OCI-LY3 (cell line): ENCODE measurements at regions not wholly inside any gene's neighbourhood (a gene's known extent, or its start where the extent isn't known, plus 50 kb on each side); places are given as distances from the start of the nearest gene placed in this dataset.

ENCODE experiments used
- H2AFZ ChIP-seq: fragments of 200-600, 300-600 bp; shearing (Covaris generic); 2 replicates; pipeline ENCODE4 v1.6.0; 2014; ENCODE audit warnings: antibody characterized with exemption, low read depth, low read length
- H3K27ac ChIP-seq: fragments of 200-600, 300-600 bp; sonication (generic); 2 replicates; pipeline ENCODE4 v1.5.1; 2014; ENCODE audit warnings: mild to moderate bottlenecking, low read length, moderate library complexity, mixed read lengths
- H3K27me3 ChIP-seq: fragments of 200-600, 300-600 bp; sonication (generic); 2 replicates; pipeline ENCODE4 v1.6.1; 2014; ENCODE audit warnings: low read depth, low read length, mixed read lengths
- H3K36me3 ChIP-seq: fragments of 200-600, 300-600 bp; sonication (generic); replicated peaks from 2 replicates; pipeline ENCODE3; 2014; ENCODE audit warnings: low read depth, low read length, mixed read lengths
- H3K4me1 ChIP-seq: fragments of 300-600, 200-600 bp; sonication (generic); 2 replicates; pipeline ENCODE4 v1.6.1; 2014; ENCODE audit warnings: low read length, mixed read lengths
- H3K4me2 ChIP-seq: fragments of 200-600, 300-600 bp; sonication (generic); 2 replicates; pipeline ENCODE4 v1.6.1; 2014; ENCODE audit warnings: low read length, mixed read lengths
- H3K4me3 ChIP-seq: fragments of 300-600, 200-600 bp; sonication (generic); 2 replicates; pipeline ENCODE4 v1.5.1; 2014; ENCODE audit warnings: antibody characterized with exemption, mild to moderate bottlenecking, low read length, moderate library complexity
- H3K79me2 ChIP-seq: fragments of 300-600, 200-600 bp; shearing (Covaris generic); 2 replicates; pipeline ENCODE4 v1.6.1; 2014; ENCODE audit warnings: mild to moderate bottlenecking, low read length, mixed read lengths
- H3K9ac ChIP-seq: fragments of 300-600, 200-600 bp; shearing (Covaris generic); 2 replicates; pipeline ENCODE4 v1.6.0; 2014; ENCODE audit warnings: mild to moderate bottlenecking, low read length, moderate library complexity
- H3K9me3 ChIP-seq: fragments of 200-600, 300-600 bp; shearing (Covaris generic); 2 replicates; pipeline ENCODE4 v1.6.1; 2014; ENCODE audit warnings: low read length, mixed read lengths; ENCODE audit not compliant: insufficient read depth
- H4K20me1 ChIP-seq: fragments of 200-600, 300-600 bp; sonication (generic); 2 replicates; pipeline ENCODE4 v1.6.1; 2016; ENCODE audit warnings: low read length, mixed read lengths; ENCODE audit not compliant: insufficient read depth
- CTCF ChIP-seq: fragments of 200-600, 300-600 bp; sonication (generic); IDR thresholded peaks from 2 replicates; pipeline ENCODE4 v1.5.1; 2014; ENCODE audit warnings: antibody characterized with exemption, low read length, low read depth
- EZH2phosphoT487 ChIP-seq: fragments of 200-600 bp; shearing (Covaris generic); IDR thresholded peaks from 2 replicates; pipeline ENCODE4 v1.6.1; 2018; ENCODE audit warnings: antibody characterized with exemption, mixed run types, low read depth

GRCh38 chr2:11028407-11028916, 116.7 kb downstream of the KCNF1 start:
- H4K20me1 ChIP-seq: no peaks in the 10 kb centered on the region
- H3K27ac ChIP-seq: no peak overlapping the region
- no peak overlapping the region for H3K9ac ChIP-seq
- H3K36me3 ChIP-seq: no peaks in the 10 kb centered on the region
- H2AFZ ChIP-seq: no peak overlapping the region
- H3K79me2 ChIP-seq: no peaks in the 10 kb centered on the region
- peaks cover 2% of the 10 kb centered on the region; the same call in 1 of the 2 replicates for H3K9me3 ChIP-seq
- peaks cover 21% of the 10 kb centered on the region for H3K4me1 ChIP-seq
- no peak overlapping the region for H3K4me3 ChIP-seq
- H3K27me3 ChIP-seq: peaks cover 6% of the 10 kb centered on the region; the same call in 1 of the 2 replicates
- TF ChIP-seq EZH2phosphoT487 (no peak), CTCF (peak; percentile 33)
- no peak overlapping the region for H3K4me2 ChIP-seq

- H3K9me3 ChIP-seq: peaks cover 7% of the 10 kb centered on the region; the same call in 1 of the 2 replicates
Measured at GRCh38 chr2:11029136-11029535, 117.4 kb downstream of the KCNF1 start.

GRCh38 chr2:11030036-11030435, 118.3 kb downstream of the KCNF1 start:
- no peak overlapping the region for H3K9ac ChIP-seq
- H3K36me3 ChIP-seq: no peaks in the 10 kb centered on the region
- H3K4me2 ChIP-seq: no peak overlapping the region
- no peak overlapping the region for H2AFZ ChIP-seq
- peaks cover 21% of the 10 kb centered on the region for H3K4me1 ChIP-seq
- H3K4me3 ChIP-seq: no peak overlapping the region
- no peak overlapping the region for H3K27ac ChIP-seq
- H3K27me3 ChIP-seq: peaks cover 6% of the 10 kb centered on the region; the same call in 1 of the 2 replicates
- H4K20me1 ChIP-seq: no peaks in the 10 kb centered on the region
- H3K9me3 ChIP-seq: peaks cover 7% of the 10 kb centered on the region; the same call in 1 of the 2 replicates
- TF ChIP-seq EZH2phosphoT487 (no peak), CTCF (no peak)
- no peaks in the 10 kb centered on the region for H3K79me2 ChIP-seq

More at GRCh38 chr2:11029136-11029535, 117.4 kb downstream of the KCNF1 start:
- no peak overlapping the region for H3K9ac ChIP-seq
- no peak overlapping the region for H3K27ac ChIP-seq
- peaks cover 6% of the 10 kb centered on the region; the same call in 1 of the 2 replicates for H3K27me3 ChIP-seq
- no peak overlapping the region for H3K4me2 ChIP-seq
- no peaks in the 10 kb centered on the region for H4K20me1 ChIP-seq
- H3K4me1 ChIP-seq: peaks cover 21% of the 10 kb centered on the region
- TF ChIP-seq EZH2phosphoT487 (no peak), CTCF (no peak)
- no peaks in the 10 kb centered on the region for H3K79me2 ChIP-seq
- no peak overlapping the region for H2AFZ ChIP-seq
- H3K4me3 ChIP-seq: no peak overlapping the region
- H3K36me3 ChIP-seq: no peaks in the 10 kb centered on the region

- H3K4me3 ChIP-seq: no peak overlapping the region
- H3K9ac ChIP-seq: no peak overlapping the region
- H2AFZ ChIP-seq: no peak overlapping the region
- no peaks in the 10 kb centered on the region for H3K36me3 ChIP-seq
- H3K4me2 ChIP-seq: no peak overlapping the region
- H3K79me2 ChIP-seq: no peaks in the 10 kb centered on the region
- H3K9me3 ChIP-seq: peaks cover 7% of the 10 kb centered on the region; the same call in 1 of the 2 replicates
- peaks cover 21% of the 10 kb centered on the region for H3K4me1 ChIP-seq
- H3K27me3 ChIP-seq: peaks cover 6% of the 10 kb centered on the region; the same call in 1 of the 2 replicates
- H4K20me1 ChIP-seq: no peaks in the 10 kb centered on the region
- TF ChIP-seq EZH2phosphoT487 (no peak), CTCF (no peak)
- H3K27ac ChIP-seq: no peak overlapping the region
Measured at GRCh38 chr2:11030909-11031308, 119.2 kb downstream of the KCNF1 start.
